DND-41 (cell line): ENCODE measurements at regions not wholly inside any gene's neighbourhood (a gene's known extent, or its start where the extent isn't known, plus 50 kb on each side); places are given as distances from the start of the nearest gene placed in this dataset.

Experiments used
- CTCF ChIP-seq: IDR thresholded peaks from 2 replicates; pipeline ENCODE4 v1.5.1; 2012; ENCODE audit warnings: borderline replicate concordance, low read length, moderate library complexity, mild to moderate bottlenecking; ENCODE audit not compliant: poor library complexity, severe bottlenecking; ENCODE audit errors: extremely low read depth
- EZH2 ChIP-seq: IDR thresholded peaks from 3 replicates; pipeline ENCODE4 v1.6.1; 2012; ENCODE audit warnings: borderline replicate concordance, low read depth, mild to moderate bottlenecking, moderate library complexity, low read length, inconsistent platforms; ENCODE audit not compliant: severe bottlenecking

GRCh38 chr6:103721923-103722322, 1137.8 kb downstream of the HACE1 start:
- no peak for TF ChIP-seq EZH2
- TF ChIP-seq CTCF = no peak
